PC-9 (cell line): ENCODE measurements at regions not wholly inside any gene's neighbourhood (a gene's known extent, or its start where the extent isn't known, plus 50 kb on each side); places are given as distances from the start of the nearest gene placed in this dataset.
A peak's percentile ranks its signal among the peaks of the same experiment; 100 is the strongest.

ENCODE experiments used
- BruUV-seq: library from RNA; stranded (reverse); fragments of 400-500 nt; replicated peaks from 2 replicates; lab custom pipeline; 2021; lab: Mats Ljungman, UMichigan
- CTCF ChIA-PET: fragments of 300-600 bp; sonication (Branson Sonifier 250); formaldehyde crosslinking; loops from one replicate; lab custom pipeline; 2022; ENCODE audit warnings: antibody characterized with exemption; lab: Charles Lee
- POLR2A ChIA-PET: fragments of 300-600 bp; sonication (Branson Sonifier 250); formaldehyde crosslinking; loops from one replicate; lab custom pipeline; 2022; ENCODE audit warnings: antibody characterized with exemption; ENCODE audit not compliant: unreplicated experiment; lab: Charles Lee
- DNase-seq, 2 experiments: peaks; one replicate each; pipeline versions ENCODE4 v3.0.0 to v3.0.0-alpha.2; 2015 to 2022; ENCODE audit warnings: mixed read lengths in 1 of 2
- H2AFZ ChIP-seq: fragments of 200-600 bp; sonication (generic); 2 replicates; pipeline ENCODE4 v1.8.1; 2017; ENCODE audit warnings: antibody characterized with exemption
- H3F3A ChIP-seq: fragments of 200-600 bp; sonication (generic); 2 replicates; pipeline ENCODE4 v1.8.1; 2017; ENCODE audit warnings: antibody characterized with exemption, mild to moderate bottlenecking, low read depth; ENCODE audit not compliant: insufficient read depth
- H3K27ac ChIP-seq: fragments of 200-600 bp; sonication (generic); 2 replicates; pipeline ENCODE4 v1.6.1; 2016; ENCODE audit warnings: mixed run types
- H3K27me3 ChIP-seq: fragments of 200-600 bp; sonication (generic); 2 replicates; pipeline ENCODE4 v1.6.1; 2016; ENCODE audit warnings: low read depth, mixed run types; ENCODE audit not compliant: insufficient read depth
- H3K36me3 ChIP-seq: fragments of 200-600 bp; sonication (generic); 2 replicates; pipeline ENCODE4 v1.6.1; 2016; ENCODE audit warnings: low read depth, mixed run types
- H3K4me1 ChIP-seq: fragments of 200-600 bp; sonication (generic); replicated peaks from 2 replicates; pipeline ENCODE4 v1.6.1; 2016; ENCODE audit warnings: mixed run types; ENCODE audit not compliant: insufficient read depth
- H3K4me2 ChIP-seq: fragments of 200-600 bp; sonication (generic); 2 replicates; pipeline ENCODE4 v1.6.1; 2017; ENCODE audit warnings: mixed run types
- H3K4me3 ChIP-seq: fragments of 200-600 bp; sonication (generic); 2 replicates; pipeline ENCODE4 v1.6.1; 2016; ENCODE audit warnings: mixed run types
- H3K79me2 ChIP-seq: fragments of 200-600 bp; sonication (generic); 2 replicates; pipeline ENCODE4 v1.6.1; 2017; ENCODE audit warnings: low read depth, mixed run types
- H3K9me2 ChIP-seq: fragments of 200-600 bp; sonication (generic); 2 replicates; pipeline ENCODE4 v1.8.1; 2017; ENCODE audit warnings: mild to moderate bottlenecking; ENCODE audit not compliant: insufficient read depth
- H3K9me3 ChIP-seq: fragments of 200-600 bp; sonication (generic); 2 replicates; pipeline ENCODE4 v1.8.1; 2016; ENCODE audit warnings: low read depth; ENCODE audit not compliant: insufficient read depth
- H4K20me1 ChIP-seq: fragments of 200-600 bp; sonication (generic); 2 replicates; pipeline ENCODE4 v1.8.1; 2017; ENCODE audit not compliant: insufficient read depth
- EZH2 ChIP-seq: fragments of 200-600 bp; sonication (generic); IDR thresholded peaks from 2 replicates; pipeline ENCODE4 v1.8.0; 2017; ENCODE audit warnings: antibody characterized with exemption, low read depth
- intact Hi-C: fragments of 100-400 bp; cut with micrococcal nuclease; formaldehyde crosslinking; loops from one replicate; pipeline ENCODE4 v1.10.0; 2022; ENCODE audit not compliant: unreplicated experiment
- TF ChIP-seq, protein P1 (sequence below): fragments of 200-600 bp; sonication (generic); conservative IDR thresholded peaks from 2 replicates; pipeline ENCODE4 v1.6.1; 2017; ENCODE audit warnings: mixed run types, antibody characterized with exemption, mild to moderate bottlenecking, moderate library complexity

DNA sequence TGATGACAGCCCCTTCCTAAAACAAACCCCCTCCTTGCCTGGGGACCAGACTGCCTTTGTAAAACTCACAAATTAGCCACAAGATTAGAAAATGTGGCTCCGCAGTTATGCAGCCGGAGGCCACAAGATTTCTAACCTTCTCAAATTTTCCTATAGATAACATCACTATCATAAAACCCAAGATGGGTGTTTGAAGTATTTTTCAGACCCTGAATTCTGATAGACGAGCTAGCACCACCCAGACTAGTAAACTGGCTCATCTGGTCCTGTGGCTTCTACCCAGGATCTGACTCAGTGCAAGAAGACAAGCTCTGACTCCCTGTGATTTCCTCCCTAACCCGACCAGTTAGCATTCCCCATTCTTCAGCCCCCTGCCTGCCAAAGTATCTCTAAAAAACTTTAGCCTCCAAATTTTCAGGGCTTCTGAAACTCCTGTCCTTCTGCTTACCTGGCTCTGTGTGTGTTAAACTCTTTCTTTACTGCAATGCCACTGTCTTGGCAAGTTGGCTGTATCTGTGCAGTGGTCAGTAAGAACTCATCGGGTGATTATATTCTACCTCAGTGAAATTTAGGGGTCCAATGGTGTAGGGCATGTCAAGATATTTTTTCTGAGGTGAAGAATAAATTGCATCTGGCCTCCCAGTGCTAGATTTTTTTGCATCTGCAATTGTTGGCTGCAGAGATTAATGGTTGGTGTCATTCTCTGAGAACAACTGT, 102.1 kb downstream of the S1PR1 start:
- no peaks in the 10 kb centered on the region for H3K9me3 ChIP-seq
- TF ChIP-seq EZH2: no peak
- TF ChIP-seq, protein P1, sequence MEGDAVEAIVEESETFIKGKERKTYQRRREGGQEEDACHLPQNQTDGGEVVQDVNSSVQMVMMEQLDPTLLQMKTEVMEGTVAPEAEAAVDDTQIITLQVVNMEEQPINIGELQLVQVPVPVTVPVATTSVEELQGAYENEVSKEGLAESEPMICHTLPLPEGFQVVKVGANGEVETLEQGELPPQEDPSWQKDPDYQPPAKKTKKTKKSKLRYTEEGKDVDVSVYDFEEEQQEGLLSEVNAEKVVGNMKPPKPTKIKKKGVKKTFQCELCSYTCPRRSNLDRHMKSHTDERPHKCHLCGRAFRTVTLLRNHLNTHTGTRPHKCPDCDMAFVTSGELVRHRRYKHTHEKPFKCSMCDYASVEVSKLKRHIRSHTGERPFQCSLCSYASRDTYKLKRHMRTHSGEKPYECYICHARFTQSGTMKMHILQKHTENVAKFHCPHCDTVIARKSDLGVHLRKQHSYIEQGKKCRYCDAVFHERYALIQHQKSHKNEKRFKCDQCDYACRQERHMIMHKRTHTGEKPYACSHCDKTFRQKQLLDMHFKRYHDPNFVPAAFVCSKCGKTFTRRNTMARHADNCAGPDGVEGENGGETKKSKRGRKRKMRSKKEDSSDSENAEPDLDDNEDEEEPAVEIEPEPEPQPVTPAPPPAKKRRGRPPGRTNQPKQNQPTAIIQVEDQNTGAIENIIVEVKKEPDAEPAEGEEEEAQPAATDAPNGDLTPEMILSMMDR: no peak
- H3K9me2 ChIP-seq: no peaks in the 10 kb centered on the region
- no peak overlapping the region for H3K4me2 ChIP-seq
- no peak overlapping the region for H2AFZ ChIP-seq
- H4K20me1 ChIP-seq: no peaks in the 10 kb centered on the region
- no peaks in the 10 kb centered on the region for H3K4me1 ChIP-seq
- no peaks in the 10 kb centered on the region for H3F3A ChIP-seq
- no peaks in the 10 kb centered on the region for H3K36me3 ChIP-seq
- no peak overlapping the region for H3K27ac ChIP-seq
- no peak overlapping the region for H3K4me3 ChIP-seq
- no peaks in the 10 kb centered on the region for H3K79me2 ChIP-seq
- intact Hi-C loops: no loop called here
- BruUV-seq: no TSS peak
- peak in 1 of 2 experiments; percentile 38 for DNase-seq
- no peaks in the 10 kb centered on the region; the same call in 1 of the 2 replicates for H3K27me3 ChIP-seq
- ChIA-PET POLR2A (no interaction called here), CTCF (no interaction called here)

DNA sequence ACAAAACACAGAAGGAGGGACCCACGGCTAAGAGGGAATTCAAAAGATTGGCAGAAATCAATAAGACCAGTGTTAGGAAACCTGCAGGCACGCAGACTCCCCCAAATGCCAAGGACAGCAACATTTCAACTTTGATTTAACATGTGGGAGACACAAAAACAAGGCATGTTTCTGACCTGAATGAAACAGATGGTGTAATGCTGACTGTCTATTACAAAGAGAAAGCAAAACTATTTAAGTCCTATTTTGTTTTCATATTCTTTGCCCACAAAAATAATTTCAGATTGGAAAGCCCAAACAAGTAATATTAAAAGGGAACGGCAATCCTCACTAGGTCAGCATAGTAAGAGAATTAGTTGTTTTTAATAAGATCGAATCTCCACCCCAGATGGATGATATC, 107.9 kb downstream of the S1PR1 start:
- Histone ChIP-seq H3K9me2 (no peaks in the 10 kb centered on the region), H3K9me3 (no peaks in the 10 kb centered on the region), H3K4me2 (no peak overlapping the region), H2AFZ (no peak overlapping the region), H3K4me3 (no peak overlapping the region), H3K27me3 (no peaks in the 10 kb centered on the region; the same call in 1 of the 2 replicates), H4K20me1 (no peaks in the 10 kb centered on the region), H3K27ac (no peak overlapping the region), H3K79me2 (no peaks in the 10 kb centered on the region), H3K36me3 (no peaks in the 10 kb centered on the region), H3F3A (no peaks in the 10 kb centered on the region), H3K4me1 (no peaks in the 10 kb centered on the region)
- POLR2A ChIA-PET: no interaction called here
- TF ChIP-seq, protein P1: no peak
- no peak for TF ChIP-seq EZH2
- no TSS peak for BruUV-seq
- no peak for DNase-seq
- intact Hi-C loops: no loop called here
- CTCF ChIA-PET: no interaction called here

DNA sequence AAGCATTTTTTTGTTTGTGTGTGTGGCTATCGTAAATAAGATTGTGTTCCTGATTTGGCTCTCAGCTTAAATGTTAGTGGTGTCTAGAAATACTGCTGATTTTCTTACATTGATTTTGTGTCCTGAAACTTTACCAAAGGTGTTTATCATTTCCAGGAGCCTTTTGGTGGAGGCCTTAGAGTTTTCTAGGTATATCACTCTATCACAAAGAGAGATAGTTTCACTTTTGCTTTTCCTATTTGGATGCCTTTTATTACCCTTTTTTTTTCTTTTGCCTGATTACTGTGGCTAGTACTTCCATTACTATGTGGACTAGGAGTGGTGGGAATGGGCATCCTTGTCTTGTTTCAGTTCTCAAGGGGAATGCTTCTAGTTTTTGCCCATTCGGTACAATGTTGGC, 109.6 kb downstream of the S1PR1 start:
- Histone ChIP-seq H3K4me2 (peak overlapping the region; percentile 10; the same call in 1 of the 2 replicates), H3K36me3 (no peaks in the 10 kb centered on the region), H2AFZ (peak overlapping the region; percentile 3; the same call in 1 of the 2 replicates), H3K4me3 (no peak overlapping the region), H3K79me2 (no peaks in the 10 kb centered on the region), H3K27me3 (no peaks in the 10 kb centered on the region; the same call in 1 of the 2 replicates), H3K9me2 (no peaks in the 10 kb centered on the region), H4K20me1 (no peaks in the 10 kb centered on the region), H3K9me3 (no peaks in the 10 kb centered on the region), H3K27ac (no peak overlapping the region), H3K4me1 (no peaks in the 10 kb centered on the region), H3F3A (no peaks in the 10 kb centered on the region)
- no TSS peak for BruUV-seq
- CTCF ChIA-PET: no interaction called here
- DNase-seq: no peak
- POLR2A ChIA-PET: no interaction called here
- TF ChIP-seq EZH2: no peak
- TF ChIP-seq, protein P1: no peak
- intact Hi-C loops: no loop called here
